ENCODE measurements at regions not wholly inside any gene's neighbourhood (a gene's known extent, or its start where the extent isn't known, plus 50 kb on each side); places are given as distances from the start of the nearest gene placed in this dataset.
"Not testable (repeated sequence)": the region's sequence is repeated elsewhere in the genome, so short reads cannot be mapped to it uniquely, and the experiment has no call there.

DNA sequence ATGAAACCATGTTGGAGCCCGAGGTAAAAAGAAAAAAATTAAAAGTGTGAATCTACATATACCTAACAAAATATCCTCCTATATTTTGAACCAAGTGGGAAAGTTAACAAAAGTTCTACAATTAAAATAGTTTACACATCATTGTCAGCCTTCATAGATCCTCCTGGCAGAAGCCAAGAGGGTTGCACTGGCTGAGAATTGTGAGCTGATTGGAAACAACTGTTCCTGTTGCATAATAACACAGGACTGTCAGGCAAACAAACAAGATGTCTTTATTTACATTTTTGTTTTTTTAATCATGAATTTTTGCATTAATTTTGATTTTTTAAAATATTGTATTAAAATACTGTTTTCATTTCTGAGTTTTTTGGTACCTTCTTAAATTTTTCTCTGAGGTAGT lies 215.2 kb upstream of the MME start:
- DNase-seq (ENCODE audit: low read depth in 1 of 2, low spot score in 1 of 2) (no peak), FAIRE-seq (no peak), ATAC-seq (no peak)
- WGBS (ENCODE audit: missing lambda C conversion rate), result 5% methylated on average over 1 of the region's 1 CpG
- ChIA-PET CTCF (no interaction called here), POLR2A (no interaction called here)
- Histone ChIP-seq H3K4me2 (no peak overlapping the region), H3K4me1 (no peaks in the 10 kb centered on the region), H3K27ac (no peak overlapping the region), H3K4me3 (no peak overlapping the region), H3K9me3 (no peaks in the 10 kb centered on the region)
- TF ChIP-seq HDAC2 (IDR thresholded peaks at IDR 0.05), result no peak
- TF ChIP-seq SREBF2 (IDR thresholded peaks at IDR 0.05), result no peak
- no peak for TF ChIP-seq CBX8 (IDR thresholded peaks at IDR 0.05)
- no peak for TF ChIP-seq TP53 (CRISPR knock-in tag; IDR thresholded peaks at IDR 0.05)
- TF ChIP-seq, protein P1, sequence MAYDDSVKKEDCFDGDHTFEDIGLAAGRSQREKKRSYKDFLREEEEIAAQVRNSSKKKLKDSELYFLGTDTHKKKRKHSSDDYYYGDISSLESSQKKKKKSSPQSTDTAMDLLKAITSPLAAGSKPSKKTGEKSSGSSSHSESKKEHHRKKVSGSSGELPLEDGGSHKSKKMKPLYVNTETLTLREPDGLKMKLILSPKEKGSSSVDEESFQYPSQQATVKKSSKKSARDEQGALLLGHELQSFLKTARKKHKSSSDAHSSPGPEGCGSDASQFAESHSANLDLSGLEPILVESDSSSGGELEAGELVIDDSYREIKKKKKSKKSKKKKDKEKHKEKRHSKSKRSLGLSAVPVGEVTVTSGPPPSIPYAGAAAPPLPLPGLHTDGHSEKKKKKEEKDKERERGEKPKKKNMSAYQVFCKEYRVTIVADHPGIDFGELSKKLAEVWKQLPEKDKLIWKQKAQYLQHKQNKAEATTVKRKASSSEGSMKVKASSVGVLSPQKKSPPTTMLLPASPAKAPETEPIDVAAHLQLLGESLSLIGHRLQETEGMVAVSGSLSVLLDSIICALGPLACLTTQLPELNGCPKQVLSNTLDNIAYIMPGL (CRISPR knock-in tag; IDR thresholded peaks at IDR 0.05; ENCODE audit: borderline replicate concordance), result no peak
- no peak for TF ChIP-seq ATOH8 (CRISPR knock-in tag; IDR thresholded peaks at IDR 0.05; ENCODE audit: low read depth)
- no peak for TF ChIP-seq HOXA7 (CRISPR knock-in tag; IDR thresholded peaks at IDR 0.05)

DNA sequence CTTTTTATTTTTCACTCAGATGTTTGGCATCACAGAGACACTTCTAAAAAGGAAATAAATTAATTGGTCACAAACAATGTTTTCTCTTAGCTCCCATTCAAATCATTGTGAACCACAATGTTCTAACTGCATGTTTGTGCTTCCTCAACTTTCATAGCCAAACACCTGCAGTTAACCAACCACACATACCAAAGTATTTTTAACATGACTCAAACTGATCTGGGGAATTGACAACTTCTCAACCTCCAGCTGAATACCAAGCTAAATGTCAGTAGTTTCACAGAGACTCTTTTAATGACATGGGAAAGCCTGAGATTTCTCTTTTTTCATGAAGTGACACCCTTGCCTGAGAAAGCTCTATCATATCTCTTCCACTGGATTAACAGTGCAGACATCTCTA lies 217.9 kb upstream of the MME start:
- no peak for ATAC-seq
- ChIA-PET CTCF (interaction anchor here (1.0 kb wide), 1 partner anchor 15 kb away, joined by 3 read pairs; no protein-coding TSS in a partner anchor), POLR2A (no interaction called here)
- no peaks in the 10 kb centered on the region for H3K4me1 ChIP-seq
- H3K9me3 ChIP-seq, result no peaks in the 10 kb centered on the region
- TF ChIP-seq ZNF302 (CRISPR knock-in tag; IDR thresholded peaks at IDR 0.05) (no peak), ZFP36 (IDR thresholded peaks at IDR 0.05; ENCODE audit: borderline replicate concordance, partially characterized antibody) (no peak), CHD4 (IDR thresholded peaks at IDR 0.05; ENCODE audit: borderline replicate concordance) (no peak), KDM5A (IDR thresholded peaks at IDR 0.05) (no peak), ZSCAN20 (CRISPR knock-in tag; IDR thresholded peaks at IDR 0.05) (no peak), FOSB (CRISPR knock-in tag; IDR thresholded peaks at IDR 0.05) (no peak), EHF (CRISPR knock-in tag; IDR thresholded peaks at IDR 0.05) (no peak), POLR2A (IDR thresholded peaks at IDR 0.05; ENCODE audit: low read length) (no peak), CEBPB (IDR thresholded peaks at IDR 0.05) (no peak), ATOH8 (CRISPR knock-in tag; IDR thresholded peaks at IDR 0.05; ENCODE audit: low read depth) (no peak), MAFK (IDR thresholded peaks at IDR 0.05; ENCODE audit: partially characterized antibody) (no peak), HOXB13 (CRISPR knock-in tag; IDR thresholded peaks at IDR 0.05; ENCODE audit: low read depth) (no peak), HES2 (IDR thresholded peaks at IDR 0.05) (no peak)
- TF ChIP-seq, protein P2, sequence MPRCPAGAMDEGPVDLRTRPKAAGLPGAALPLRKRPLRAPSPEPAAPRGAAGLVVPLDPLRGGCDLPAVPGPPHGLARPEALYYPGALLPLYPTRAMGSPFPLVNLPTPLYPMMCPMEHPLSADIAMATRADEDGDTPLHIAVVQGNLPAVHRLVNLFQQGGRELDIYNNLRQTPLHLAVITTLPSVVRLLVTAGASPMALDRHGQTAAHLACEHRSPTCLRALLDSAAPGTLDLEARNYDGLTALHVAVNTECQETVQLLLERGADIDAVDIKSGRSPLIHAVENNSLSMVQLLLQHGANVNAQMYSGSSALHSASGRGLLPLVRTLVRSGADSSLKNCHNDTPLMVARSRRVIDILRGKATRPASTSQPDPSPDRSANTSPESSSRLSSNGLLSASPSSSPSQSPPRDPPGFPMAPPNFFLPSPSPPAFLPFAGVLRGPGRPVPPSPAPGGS (IDR thresholded peaks at IDR 0.05), result no peak
- TF ChIP-seq, protein P3, sequence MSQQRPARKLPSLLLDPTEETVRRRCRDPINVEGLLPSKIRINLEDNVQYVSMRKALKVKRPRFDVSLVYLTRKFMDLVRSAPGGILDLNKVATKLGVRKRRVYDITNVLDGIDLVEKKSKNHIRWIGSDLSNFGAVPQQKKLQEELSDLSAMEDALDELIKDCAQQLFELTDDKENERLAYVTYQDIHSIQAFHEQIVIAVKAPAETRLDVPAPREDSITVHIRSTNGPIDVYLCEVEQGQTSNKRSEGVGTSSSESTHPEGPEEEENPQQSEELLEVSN (IDR thresholded peaks at IDR 0.05; ENCODE audit: borderline replicate concordance, low read depth), result no peak
- TF ChIP-seq, protein P4, sequence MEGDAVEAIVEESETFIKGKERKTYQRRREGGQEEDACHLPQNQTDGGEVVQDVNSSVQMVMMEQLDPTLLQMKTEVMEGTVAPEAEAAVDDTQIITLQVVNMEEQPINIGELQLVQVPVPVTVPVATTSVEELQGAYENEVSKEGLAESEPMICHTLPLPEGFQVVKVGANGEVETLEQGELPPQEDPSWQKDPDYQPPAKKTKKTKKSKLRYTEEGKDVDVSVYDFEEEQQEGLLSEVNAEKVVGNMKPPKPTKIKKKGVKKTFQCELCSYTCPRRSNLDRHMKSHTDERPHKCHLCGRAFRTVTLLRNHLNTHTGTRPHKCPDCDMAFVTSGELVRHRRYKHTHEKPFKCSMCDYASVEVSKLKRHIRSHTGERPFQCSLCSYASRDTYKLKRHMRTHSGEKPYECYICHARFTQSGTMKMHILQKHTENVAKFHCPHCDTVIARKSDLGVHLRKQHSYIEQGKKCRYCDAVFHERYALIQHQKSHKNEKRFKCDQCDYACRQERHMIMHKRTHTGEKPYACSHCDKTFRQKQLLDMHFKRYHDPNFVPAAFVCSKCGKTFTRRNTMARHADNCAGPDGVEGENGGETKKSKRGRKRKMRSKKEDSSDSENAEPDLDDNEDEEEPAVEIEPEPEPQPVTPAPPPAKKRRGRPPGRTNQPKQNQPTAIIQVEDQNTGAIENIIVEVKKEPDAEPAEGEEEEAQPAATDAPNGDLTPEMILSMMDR (IDR thresholded peaks at IDR 0.05), result no peak
- TF ChIP-seq, protein P5, sequence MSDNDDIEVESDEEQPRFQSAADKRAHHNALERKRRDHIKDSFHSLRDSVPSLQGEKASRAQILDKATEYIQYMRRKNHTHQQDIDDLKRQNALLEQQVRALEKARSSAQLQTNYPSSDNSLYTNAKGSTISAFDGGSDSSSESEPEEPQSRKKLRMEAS (IDR thresholded peaks at IDR 0.05), result no peak
- TF ChIP-seq, protein P6, sequence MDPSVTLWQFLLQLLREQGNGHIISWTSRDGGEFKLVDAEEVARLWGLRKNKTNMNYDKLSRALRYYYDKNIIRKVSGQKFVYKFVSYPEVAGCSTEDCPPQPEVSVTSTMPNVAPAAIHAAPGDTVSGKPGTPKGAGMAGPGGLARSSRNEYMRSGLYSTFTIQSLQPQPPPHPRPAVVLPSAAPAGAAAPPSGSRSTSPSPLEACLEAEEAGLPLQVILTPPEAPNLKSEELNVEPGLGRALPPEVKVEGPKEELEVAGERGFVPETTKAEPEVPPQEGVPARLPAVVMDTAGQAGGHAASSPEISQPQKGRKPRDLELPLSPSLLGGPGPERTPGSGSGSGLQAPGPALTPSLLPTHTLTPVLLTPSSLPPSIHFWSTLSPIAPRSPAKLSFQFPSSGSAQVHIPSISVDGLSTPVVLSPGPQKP (IDR thresholded peaks at IDR 0.05; ENCODE audit: low read depth, low read length), result no peak
- no peak for FAIRE-seq
- DNase-seq (ENCODE audit: low read depth in 1 of 2, low spot score in 1 of 2), result no peak
- no peak overlapping the region for H3K4me2 ChIP-seq
- no peak overlapping the region for H3K27ac ChIP-seq
- H3K4me3 ChIP-seq, result no peak overlapping the region

- FAIRE-seq; ATAC-seq; POLR2A ChIA-PET; H3K27ac ChIP-seq; H3K4me1 ChIP-seq; CTCF ChIA-PET; H3K4me2 ChIP-seq; H3K4me3 ChIP-seq; DNase-seq (ENCODE audit: low read depth in 1 of 2, low spot score in 1 of 2); H3K9me3 ChIP-seq: not testable (repeated sequence)
- WGBS (ENCODE audit: missing lambda C conversion rate), result 22% methylated on average over 3 of the region's 3 CpGs
Measured at GRCh38 chr3:154852998-154853397, 227.1 kb upstream of the MME start.

Data from A549 (cell line).